Stimulated activated CD8-positive, alpha-beta memory T cell treated with anti-CD3 and anti-CD28 coated beads, Interleukin-2, amount 100 ng/mL, for 1 hour (primary cell): ENCODE measurements at regions not wholly inside any gene's neighbourhood (a gene's known extent, or its start where the extent isn't known, plus 50 kb on each side); places are given as distances from the start of the nearest gene placed in this dataset.

Experiments
- DNase-seq, 2 donors: peaks; one replicate each; pipeline ENCODE4 v3.0.0-alpha.2; 2020; ENCODE audit warnings: low read depth in 2 of 2

DNA sequence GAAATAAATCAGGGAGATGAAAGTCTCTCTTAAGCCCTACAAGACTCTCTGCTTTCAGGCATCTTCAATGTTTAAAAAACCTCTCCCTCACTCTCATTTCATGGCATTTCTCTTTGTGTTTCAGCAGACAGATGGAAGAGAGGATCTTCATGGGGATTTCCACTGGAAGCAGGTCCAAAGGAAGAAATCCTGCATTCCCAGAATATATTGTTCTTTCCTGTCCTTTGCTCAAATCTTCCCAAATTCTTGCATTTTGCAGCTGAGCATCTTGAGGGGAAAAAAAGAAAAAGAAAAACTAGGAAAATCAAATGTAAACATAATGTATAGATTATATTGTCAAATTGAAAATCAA lies 382.2 kb downstream of the ENC1 start:
- no peak for DNase-seq

DNA sequence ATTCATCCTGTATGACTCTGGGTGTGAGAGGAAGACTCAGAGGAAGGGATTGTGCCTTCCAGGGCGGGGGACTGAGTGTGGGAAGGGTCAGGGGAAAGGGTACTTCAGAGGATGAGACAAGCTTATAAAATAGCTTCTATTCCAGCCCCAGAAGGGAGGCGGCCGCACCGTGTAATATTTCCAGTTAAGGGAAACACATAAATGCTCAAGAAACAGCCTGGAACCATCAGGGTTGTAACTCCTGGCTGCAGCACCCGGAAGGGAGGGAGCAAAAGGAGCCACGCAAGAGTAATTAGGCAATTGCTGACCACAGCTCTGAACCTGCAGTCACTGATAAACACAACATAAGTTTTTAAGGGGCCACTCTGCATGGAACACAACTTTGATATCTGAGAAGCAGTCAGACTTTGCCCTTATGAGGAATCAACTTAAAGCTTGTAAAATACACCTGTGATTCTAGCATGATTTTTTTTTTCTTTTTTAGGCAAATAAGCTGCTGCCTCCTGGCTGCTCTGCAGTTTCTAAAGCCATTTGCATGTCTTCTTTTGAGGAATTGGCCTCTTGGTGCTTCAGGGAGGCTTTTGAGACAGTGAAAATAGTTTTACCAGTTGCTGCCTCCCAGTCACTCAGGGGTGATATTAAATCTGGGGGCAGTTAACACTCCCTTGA lies 382.7 kb downstream of the ENC1 start:
- DNase-seq: no peak

DNA sequence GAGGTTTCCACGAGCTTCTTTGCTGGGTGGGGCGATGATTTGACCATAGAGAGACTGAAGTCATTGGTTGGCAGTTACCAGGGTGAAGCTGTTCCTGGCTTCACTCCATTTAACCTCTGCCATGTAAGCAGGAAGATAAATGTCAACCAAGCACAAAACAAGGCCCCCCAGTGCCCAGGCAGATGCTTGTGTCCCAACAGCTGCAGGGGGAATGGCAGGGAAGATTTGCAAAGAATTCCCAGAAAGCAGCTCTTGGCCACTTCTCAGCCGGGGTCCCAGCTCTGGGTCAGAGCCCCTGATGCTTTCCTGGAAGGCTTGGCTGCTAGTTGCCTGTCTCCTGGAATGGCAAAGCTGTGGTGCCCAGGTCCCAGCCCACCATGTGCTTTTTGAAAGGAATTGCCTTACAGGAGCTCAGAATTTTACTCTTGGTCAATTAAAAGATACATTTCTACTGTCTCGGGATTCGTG lies 383.4 kb downstream of the ENC1 start:
- DNase-seq: no peak

DNA sequence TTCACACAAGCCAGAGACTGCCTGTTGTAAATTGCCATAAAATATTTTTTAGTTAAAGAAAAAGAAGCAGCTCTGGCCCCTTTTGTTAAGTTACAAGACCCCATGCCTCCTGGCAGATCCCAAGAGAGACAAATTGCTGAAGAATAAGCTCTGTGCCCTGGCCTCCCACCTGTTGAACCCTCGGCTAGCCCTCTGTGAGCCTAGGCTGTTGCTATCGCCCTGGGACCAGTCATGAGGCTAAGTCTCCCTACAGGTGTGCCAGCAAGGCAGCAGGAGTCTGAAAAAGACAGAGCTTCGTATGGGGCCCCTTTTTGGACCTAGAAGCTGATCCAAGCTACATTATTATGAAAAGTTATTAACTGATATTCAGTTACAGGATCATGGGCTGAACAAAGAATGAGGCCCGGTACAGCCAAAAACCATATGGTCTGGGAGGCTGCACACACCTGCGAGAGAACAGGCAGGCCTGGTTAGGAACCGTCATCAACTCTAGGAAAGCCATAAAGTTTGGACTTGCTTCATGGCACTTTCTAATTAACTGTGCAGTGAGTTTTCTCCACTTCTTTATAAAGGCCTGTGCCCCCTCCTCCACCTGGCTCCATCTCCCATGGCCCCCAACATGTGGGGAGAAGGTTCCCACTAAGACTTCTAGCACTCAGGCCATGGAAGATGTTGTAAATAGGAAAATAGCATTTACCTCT lies 384.7 kb downstream of the ENC1 start:
- DNase-seq: no peak

DNA sequence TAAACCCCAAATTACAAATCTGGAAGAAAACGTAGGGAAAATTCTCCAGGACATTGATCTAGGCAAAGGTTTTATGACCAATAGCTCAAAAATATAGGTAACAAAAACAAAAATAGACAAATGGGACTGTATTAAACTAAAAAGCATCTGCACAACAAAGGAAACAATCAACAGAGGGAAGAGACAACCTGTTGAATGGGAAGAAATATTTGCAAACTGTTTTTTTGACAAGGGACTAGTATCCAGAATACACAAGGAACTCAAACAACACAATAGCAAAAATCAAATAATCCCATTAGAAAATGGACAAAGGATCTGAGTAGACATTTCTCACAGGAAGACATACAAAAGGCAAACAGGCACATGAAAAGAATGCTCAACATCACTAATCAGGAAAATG lies 386.3 kb downstream of the ENC1 start:
- DNase-seq: no peak

DNA sequence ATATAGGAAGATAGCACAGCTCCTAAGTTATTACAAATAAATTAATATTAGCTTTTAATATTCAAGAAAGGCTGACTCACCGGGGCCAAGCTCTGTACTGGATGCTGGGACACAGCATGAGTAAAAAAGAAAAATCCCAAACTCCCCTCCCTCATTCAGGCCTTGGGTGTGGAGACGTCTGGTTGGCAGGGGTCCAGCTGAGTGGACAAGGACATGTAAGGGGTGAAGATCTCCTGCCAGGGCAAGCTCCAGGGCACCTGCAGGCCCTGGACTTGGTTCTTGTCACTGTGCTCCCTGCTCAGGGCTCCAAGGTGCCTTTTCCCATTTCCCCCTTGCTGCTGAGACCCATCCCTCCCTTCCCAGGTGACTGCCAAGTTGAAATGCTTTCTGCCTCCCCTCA lies 388.5 kb downstream of the ENC1 start:
- DNase-seq: no peak

DNA sequence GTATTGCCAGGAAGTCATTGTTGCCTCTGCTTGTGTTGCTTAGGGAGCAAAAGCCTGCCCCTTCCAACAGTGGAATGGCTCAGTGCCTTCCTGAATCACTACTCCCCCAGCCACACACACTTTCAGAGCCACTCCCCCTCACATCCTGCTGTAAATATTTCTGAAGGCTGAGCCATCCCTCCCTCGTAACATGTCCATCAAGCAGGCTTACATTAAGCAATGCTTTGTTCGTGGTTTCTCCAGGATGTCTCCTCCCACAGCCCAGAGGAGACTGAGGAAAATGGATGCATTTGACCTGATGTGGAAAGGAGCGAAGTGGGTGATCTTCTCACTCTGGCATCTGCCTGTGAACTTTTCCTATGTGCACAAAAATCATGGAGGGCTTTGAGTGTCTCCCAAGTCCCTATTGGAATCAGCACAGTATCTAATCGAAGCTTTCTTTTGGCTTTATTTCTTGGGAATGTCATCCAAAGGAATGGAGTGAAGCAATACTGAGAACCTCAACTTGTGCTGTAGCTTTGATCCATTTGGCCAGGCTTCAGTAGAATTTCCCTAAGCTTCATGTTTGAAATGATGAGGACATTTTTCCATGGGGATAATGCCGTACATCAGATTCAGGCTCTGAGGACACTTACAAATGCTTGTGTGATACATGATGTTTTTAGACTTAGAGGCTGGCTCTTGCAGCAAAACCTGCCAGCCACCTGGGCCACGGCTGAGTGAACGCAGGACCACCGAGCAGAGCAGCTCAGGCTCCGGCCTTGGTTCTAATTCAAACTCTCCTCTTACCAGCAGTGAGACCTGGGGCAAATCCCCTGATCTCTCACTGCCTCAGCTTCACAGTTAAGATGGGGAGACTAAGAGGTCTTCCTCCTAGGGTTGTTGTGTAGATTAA lies 389.1 kb downstream of the ENC1 start:
- no peak for DNase-seq

DNA sequence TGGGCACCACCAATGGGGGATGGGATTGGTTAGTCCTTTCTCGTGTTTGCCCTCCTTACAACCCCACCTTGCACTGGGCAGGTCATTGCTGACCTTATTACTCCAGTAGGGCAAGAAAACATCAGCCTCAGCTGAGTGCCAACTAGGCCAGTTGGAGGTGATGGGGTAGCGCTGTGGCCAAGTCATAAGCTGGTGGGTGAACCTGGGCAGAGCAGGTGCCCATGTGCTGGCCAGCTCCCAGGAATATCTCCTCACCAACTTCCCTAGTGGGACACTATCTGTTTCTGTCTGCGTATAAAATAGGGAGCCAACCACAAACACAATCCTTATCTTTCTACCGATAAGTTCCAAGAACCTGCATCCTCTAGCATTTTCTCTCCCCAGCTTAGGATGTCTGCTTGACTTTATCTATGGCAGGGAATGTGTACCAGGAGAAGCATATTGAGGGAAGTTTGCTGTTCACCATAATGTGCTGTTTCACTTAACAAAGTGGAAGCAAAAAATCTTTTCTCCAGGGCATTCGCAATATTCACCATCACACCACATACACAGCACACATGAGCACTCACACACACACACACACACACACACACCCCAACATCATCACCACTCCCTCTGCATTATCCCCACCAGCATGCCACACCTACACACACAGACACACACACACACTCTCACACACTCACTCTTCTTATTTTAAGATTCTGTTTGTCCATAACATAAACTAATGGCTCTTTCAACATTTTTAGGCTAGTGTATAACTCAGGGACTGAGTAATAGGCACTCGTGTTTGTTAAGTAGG lies 390.0 kb downstream of the ENC1 start:
- no peak for DNase-seq

DNA sequence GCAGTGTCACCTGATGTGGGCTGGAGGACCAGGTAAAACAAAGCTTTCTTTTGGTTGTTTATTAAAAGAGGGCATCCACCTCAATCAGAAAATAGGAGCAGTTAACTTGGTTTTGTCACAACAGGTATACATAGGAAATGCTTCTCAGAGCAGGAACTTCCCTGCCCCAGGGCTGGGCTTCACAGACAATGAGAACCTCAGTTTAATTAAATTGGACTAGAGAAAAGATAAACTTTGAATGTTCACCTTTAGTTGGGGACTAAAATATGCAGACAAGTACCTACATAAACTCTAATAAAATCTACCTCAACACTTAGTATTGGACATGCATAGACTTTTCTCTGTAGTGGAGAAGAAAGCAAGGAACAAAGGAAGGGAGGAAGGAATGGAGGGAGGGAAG lies 392.0 kb downstream of the ENC1 start:
- no peak for DNase-seq

DNA sequence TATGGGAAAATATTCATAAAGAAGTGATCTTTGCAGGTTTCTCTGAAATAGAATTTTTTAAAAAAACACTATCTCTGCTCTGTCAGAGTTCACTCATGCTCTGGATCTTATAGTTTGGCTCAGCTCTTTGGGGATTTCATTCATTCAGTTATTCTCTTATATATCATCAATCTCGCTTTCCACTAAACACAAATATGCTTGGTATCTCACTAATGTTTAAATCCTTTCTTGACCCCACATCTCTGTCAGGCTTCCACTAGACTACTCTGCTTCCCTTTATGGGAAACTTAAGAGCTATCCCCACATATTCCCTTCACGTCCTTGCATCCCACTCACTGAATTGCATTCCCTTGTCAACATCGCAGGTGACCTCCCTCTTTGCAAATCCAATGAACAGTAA lies 396.1 kb downstream of the ENC1 start:
- DNase-seq: no peak

DNA sequence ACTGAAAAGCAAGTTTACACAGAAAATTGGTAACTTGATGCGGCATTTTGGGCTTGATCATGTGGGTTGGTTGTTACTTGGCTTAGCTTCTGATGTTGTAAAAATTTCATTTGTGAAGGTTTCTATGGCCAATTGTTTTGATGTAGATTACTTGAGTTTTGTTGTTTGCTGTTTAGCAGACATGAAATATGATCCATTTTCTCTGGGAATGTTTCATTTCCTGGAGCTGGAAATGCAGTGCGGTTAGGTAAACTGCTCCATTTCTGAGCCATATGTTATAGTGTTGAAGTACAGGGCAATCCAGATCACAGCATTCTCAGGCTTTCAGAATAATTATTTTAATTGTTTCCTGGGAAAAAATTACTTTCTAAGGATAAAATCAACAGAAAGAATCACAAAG lies 396.9 kb downstream of the ENC1 start:
- DNase-seq: no peak

DNA sequence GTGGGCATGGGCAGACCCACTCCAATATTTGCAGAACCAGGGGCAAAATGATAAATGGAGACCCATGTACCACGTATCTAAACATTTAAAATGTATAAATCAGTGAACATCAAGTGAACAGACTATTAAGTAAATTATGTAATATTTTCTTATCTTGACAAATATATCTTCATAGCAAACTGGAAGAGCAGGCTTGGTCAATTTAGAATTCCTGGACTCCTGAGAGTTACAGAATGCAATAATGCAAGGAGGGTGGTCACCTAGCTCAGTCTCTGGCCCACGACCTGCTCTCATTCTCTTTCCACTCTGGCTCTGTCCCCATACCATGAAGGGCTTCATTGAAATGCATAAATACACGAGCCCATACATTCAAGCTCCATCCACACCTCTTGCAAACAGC lies 398.0 kb downstream of the ENC1 start:
- DNase-seq: no peak

DNA sequence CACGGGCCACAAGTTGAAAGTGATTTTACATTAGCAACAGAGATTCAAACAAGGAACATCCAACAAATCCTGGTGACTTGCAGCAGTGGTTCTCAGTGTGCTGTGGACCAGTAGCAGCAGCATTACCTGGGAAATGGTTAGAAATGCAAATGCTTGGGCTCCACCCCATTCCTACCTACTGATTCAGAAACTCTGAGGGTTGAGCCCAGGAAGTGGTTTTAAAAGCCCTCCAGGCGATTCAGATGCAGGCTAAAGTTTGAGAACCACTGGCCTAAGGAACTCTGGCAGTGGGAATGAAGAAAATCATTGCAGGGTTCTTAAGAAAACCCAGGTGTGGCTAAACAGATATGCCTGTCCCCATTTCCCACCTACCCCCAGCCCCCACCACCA lies 398.8 kb downstream of the ENC1 start:
- DNase-seq: no peak

DNA sequence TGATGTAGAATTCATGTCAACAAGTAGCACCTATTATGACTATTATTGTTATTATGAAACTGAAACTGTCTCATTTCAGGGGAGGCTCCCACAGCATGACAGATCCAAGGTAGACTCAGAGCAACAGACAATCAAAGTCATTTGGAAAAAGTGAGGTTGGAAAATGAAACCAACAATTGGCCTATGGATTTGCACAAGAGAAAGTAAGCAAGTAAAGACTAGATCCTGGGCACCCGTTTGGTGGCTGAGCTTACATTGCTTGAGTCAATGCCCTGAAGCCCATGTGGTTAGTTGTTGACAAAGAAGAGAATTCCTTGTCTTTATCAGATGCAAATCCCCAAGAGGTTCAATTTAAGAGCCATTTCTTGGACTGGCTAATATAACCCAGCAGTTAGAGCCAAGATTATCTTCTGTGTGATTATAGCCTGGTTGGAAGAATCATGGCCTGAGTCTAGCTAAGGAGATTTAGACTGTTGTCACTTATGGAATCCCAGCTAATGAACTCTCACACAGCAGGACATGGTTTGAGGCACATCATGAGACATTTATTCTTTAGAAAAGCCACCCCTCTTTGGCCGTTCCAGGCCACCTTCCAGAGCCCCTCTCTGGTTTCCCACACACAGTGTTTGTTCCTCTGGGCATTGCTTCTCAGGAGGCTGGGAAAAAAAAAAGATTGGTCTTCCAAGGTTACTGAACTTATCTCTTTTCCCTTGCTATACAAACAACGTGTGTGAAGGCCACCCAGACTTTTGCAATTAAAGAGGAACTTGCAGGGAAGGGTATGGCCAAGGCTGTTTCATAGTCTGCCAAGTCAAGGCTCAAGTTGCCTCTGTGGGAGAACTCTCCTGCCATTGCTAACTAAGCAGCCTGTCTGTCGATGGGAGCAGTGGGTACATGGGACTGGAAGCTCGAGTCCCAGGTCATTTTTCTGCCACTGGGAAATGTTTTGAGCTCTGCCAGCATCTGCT lies 399.5 kb downstream of the ENC1 start:
- DNase-seq: no peak

DNA sequence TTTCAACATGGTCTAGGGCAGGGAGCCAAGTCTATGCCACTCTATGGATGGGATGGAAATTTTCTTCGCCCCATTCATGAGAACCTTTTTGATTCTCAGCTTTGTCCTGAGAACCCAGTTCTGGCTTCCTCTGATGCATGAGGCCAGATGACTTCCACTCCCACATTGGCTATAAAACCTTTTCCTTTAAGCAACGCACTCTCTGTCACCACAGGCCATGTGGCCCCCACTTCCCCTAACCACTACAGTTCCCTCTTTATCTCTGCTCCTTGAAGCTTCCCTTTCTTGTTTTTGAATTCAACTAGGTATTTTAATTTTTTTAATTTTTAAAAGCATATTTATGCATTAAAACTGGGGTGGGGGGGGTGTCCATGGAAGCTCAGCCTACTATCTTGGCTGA lies 401.3 kb downstream of the ENC1 start:
- no peak for DNase-seq

DNA sequence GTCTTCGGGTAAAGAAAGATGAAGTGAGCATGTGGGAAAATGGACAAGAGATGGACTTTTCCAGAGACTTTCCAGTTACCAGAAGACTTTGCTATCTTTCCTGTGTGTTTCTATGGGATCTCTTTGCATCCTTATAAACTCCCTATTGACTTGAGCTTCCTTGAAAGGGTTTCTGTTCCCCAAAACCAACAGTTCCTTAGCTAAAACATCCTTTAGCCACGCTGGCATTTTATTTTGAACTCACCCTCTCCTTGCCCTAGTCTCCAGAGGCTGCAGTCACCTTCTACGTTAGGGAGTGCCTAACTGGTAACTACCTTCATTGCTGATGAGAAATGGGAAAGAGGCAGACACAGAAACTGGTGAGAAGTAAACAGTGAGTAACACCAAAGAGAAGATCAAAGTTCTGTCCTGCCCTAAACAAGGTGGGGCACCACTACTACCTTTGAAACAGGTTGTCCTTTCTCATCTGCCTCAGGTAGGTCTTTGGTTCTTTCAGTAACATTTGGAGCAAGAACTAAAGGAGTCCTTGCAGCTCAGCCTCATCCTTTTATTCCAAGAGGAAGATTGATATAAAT lies 402.9 kb downstream of the ENC1 start:
- no peak for DNase-seq

DNA sequence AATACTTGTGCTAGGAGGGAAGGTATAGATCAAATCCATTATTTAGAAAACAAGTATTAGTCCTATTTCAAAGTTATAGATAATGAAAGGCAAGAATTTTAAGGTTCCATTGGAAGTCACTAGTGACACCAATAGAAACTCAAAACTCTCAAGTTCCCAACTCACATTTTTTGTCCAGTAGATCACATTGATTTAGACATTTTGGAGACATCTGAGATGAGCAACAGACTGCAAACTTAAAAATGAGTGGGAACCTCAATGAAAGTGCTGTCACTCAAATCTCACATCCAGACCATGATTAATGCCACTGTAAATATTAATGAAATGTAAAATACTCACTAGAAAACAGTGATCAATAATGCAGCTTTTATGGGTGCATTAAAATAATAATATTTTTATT lies 405.0 kb downstream of the ENC1 start:
- DNase-seq: no peak

DNA sequence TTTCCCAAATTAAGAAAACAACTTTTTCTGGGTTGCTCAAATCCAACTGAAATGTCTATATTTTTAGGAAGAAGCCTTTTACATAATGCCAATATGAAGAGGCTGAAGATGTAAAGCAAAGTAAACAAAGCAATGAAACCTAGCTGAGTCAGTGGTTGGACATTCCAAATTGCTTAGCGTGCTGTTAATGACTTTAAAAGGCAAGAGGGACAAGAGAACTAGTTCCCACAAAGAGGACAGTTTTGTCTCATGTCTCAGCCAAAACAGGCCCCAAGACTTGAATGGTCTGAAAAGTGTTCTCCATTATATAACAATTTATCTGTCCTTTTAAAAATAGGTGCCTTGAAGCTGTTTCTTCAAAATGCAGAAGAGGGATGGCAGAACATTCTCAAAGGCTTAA lies 407.0 kb downstream of the ENC1 start:
- no peak for DNase-seq

DNA sequence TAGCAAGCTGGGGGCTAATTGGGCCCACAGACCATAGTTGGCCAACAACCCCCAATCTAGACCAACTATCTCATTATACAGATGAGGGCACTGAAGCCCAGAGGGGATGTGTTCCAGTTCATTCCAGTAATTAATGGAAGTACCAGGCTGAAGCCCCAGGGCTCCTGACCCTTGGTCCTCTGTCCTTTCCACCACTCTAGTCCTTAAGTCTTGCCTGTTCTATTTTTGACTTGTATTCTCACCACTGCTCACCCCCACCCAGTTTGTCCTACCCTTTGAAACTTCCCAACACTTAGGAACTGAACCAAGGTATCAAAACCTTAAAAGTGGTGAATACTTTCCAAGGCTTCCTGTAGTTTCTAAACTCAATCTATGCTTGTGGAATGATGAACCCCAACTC lies 407.4 kb downstream of the ENC1 start:
- no peak for DNase-seq

DNA sequence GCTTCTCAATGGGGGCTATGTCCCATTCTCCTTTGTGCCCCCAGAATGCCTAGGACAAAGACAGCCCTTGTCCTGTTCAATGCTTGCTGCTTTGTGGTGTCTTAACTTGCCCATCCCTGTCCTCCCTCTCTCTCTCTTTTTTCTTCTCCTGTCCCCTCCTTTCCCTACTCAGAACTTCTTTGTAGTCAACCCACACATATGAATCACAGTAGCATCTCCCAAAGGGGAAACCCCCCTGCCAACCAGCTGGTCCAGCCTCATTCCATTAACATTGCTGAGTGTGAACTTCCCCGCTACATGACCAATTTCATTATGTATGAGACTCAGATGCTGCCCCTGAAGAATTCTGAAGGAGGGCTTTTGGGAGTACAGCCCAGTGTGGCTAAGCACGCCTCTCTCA lies 408.3 kb downstream of the ENC1 start:
- no peak for DNase-seq

DNA sequence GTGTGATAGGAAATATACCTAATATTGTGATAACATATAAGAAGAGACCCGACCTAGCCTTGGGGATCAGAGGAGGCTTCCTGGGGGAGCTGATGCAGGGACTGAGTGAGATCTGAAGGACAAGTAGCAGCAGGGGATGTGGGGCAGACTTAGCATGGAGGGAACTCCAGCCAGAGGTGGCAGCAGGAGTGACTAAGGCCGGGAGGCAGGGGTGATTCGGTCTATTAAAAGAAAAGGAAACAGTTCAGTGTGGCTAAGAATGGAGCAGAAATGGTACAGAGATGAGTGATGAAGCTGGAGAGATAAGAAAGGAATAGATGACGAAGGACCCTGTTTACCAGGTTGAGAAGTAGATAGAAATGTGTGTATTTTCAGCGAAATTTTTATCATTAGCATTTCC lies 408.8 kb downstream of the ENC1 start:
- no peak for DNase-seq
